ENCODE measurements at regions not wholly inside any gene's neighbourhood (a gene's known extent, or its start where the extent isn't known, plus 50 kb on each side); places are given as distances from the start of the nearest gene placed in this dataset.

DNA sequence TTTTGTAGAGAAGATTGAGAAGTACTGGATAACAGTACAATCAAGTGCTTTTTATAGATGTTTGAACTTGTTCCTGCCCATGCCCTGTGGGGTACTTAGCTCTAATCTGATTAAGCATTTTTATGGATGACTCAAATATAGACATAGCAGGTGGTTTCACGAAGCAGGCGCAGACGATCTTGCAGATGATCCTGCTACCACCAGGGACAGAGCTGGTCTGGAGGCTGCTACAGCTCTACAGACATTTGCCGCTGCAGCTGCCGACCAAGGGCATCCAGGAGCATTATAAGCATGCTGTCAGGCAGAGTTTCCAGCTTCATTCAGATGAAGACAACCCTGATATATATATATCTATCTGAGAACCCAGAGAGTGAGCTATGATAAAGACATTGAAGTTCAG is 650.4 kb downstream of the NXPH1 start:
- Histone ChIP-seq H3K9ac (no peak overlapping the region), H3K27me3 (ENCODE audit: control insufficient read depth, insufficient read depth, low read length) (no peaks in the 10 kb centered on the region), H2AFZ (no peak overlapping the region), H3K4me1 (no peaks in the 10 kb centered on the region), H3K4me3 (ENCODE audit: low read depth, low read length) (no peak overlapping the region), H3K4me2 (ENCODE audit: low read length) (no peak overlapping the region), H3K36me3 (ENCODE audit: control insufficient read depth, insufficient read depth, low read length) (no peaks in the 10 kb centered on the region), H3K9me3 (ENCODE audit: control insufficient read depth, low read length) (no peaks in the 10 kb centered on the region), H3K79me2 (no peaks in the 10 kb centered on the region), H3K27ac (no peak overlapping the region)
- TF ChIP-seq, protein P1, sequence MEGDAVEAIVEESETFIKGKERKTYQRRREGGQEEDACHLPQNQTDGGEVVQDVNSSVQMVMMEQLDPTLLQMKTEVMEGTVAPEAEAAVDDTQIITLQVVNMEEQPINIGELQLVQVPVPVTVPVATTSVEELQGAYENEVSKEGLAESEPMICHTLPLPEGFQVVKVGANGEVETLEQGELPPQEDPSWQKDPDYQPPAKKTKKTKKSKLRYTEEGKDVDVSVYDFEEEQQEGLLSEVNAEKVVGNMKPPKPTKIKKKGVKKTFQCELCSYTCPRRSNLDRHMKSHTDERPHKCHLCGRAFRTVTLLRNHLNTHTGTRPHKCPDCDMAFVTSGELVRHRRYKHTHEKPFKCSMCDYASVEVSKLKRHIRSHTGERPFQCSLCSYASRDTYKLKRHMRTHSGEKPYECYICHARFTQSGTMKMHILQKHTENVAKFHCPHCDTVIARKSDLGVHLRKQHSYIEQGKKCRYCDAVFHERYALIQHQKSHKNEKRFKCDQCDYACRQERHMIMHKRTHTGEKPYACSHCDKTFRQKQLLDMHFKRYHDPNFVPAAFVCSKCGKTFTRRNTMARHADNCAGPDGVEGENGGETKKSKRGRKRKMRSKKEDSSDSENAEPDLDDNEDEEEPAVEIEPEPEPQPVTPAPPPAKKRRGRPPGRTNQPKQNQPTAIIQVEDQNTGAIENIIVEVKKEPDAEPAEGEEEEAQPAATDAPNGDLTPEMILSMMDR (IDR thresholded peaks at IDR 0.05) = no peak

DNA sequence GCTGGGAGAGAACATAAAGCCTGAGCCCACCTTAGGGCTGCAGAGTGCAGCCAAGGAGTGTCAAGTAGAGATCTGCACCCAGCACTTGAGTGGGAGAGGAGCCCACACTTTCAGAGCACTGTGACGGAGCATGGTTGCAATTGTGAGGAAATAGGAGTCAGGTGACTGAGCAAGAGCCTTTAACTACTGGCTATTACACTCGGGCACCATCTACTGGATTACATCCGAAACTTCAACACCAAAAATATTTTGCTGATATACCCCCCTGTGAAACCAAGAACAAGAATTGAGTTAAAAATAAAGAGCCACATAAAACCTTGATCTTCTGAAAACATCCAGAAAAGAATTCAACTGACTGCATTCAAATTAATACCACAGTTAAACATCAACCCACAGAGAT is 657.9 kb downstream of the NXPH1 start:
- Histone ChIP-seq H3K4me3 (ENCODE audit: low read depth, low read length) (no peak overlapping the region), H3K27ac (no peak overlapping the region), H3K4me2 (ENCODE audit: low read length) (no peak overlapping the region), H3K27me3 (ENCODE audit: control insufficient read depth, insufficient read depth, low read length) (no peaks in the 10 kb centered on the region), H3K36me3 (ENCODE audit: control insufficient read depth, insufficient read depth, low read length) (no peaks in the 10 kb centered on the region), H3K9ac (no peak overlapping the region), H3K4me1 (no peaks in the 10 kb centered on the region), H3K79me2 (no peaks in the 10 kb centered on the region), H2AFZ (no peak overlapping the region), H3K9me3 (ENCODE audit: control insufficient read depth, low read length) (no peaks in the 10 kb centered on the region)
- TF ChIP-seq, protein P1 (IDR thresholded peaks at IDR 0.05) = no peak

DNA sequence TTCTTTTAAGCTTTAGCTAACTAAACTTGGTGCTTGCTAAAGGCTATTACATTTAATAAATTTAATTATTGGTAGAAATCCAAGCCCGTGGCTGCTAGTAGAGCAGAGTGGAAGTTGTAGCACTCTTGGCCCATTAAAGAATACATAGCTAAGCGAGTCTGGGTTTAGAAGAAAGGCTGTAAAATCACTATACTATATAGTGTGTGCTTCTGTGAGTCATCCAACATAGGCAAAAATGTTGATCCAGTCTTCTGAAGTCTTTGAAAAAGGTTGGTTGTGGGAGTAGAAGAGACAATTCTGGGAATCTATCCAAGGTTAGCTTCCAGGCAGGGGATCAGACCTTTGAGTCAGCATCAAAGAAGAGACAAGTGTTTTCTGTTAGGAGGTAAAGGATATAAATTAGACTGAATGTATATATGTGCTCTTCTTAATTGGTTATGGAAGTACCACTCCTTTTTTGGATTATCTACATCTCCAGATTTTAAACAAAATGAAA is 664.2 kb downstream of the NXPH1 start:
- no peaks in the 10 kb centered on the region for H3K4me1 ChIP-seq
- H3K4me3 ChIP-seq (ENCODE audit: low read depth, low read length) = no peak overlapping the region
- H3K27me3 ChIP-seq (ENCODE audit: control insufficient read depth, insufficient read depth, low read length) = no peaks in the 10 kb centered on the region
- H3K9ac ChIP-seq = no peak overlapping the region
- H3K4me2 ChIP-seq (ENCODE audit: low read length) = no peak overlapping the region
- TF ChIP-seq, protein P1 (IDR thresholded peaks at IDR 0.05) = no peak
- H3K79me2 ChIP-seq = no peaks in the 10 kb centered on the region
- H2AFZ ChIP-seq = no peak overlapping the region
- H3K36me3 ChIP-seq (ENCODE audit: control insufficient read depth, insufficient read depth, low read length) = no peaks in the 10 kb centered on the region
- H3K27ac ChIP-seq = no peak overlapping the region
- no peaks in the 10 kb centered on the region for H3K9me3 ChIP-seq (ENCODE audit: control insufficient read depth, low read length)

DNA sequence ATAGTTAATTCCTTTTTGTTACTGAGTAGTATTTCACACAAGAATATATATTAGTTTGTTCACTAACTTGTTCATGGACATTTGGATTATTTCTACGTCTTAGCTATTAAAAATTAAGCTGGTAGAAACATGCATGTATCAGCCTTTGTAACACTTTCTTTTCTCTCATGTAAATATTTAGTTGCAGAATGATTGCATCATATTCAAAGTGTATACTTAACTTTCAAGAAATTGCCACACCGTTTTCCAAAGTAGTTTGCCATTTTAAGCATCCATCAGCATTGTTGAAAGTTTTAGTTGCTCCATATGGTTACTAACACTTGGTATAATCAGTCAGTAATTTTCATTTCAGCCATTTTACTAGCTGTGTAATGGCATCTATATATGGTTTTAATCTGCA is 666.9 kb downstream of the NXPH1 start:
- Histone ChIP-seq H3K4me1 (no peaks in the 10 kb centered on the region), H3K4me3 (ENCODE audit: low read depth, low read length) (no peak overlapping the region), H3K27me3 (ENCODE audit: control insufficient read depth, insufficient read depth, low read length) (no peaks in the 10 kb centered on the region), H3K27ac (no peak overlapping the region), H3K4me2 (ENCODE audit: low read length) (no peak overlapping the region), H3K9me3 (ENCODE audit: control insufficient read depth, low read length) (no peaks in the 10 kb centered on the region), H3K79me2 (no peaks in the 10 kb centered on the region), H2AFZ (no peak overlapping the region), H3K9ac (no peak overlapping the region), H3K36me3 (ENCODE audit: control insufficient read depth, insufficient read depth, low read length) (no peaks in the 10 kb centered on the region)
- TF ChIP-seq, protein P1 (IDR thresholded peaks at IDR 0.05) = no peak

DNA sequence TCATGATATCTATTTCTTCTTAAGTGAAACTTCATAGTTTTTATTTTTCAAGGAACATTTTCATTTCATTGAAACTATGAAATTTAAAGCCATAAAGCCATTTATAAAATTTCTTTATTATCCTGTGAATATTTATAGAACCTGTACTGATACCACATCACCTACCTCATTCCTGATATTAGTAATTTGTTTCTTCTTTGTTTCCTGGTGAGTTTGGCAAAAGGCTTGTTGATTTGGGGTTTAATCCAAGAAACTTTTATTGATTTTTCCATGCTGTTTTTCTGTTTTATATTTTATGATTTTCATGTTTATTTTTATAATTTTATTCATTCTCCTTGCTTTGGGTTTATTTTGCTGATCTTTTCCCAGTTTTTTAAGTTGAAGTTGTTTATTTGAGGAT is 669.4 kb downstream of the NXPH1 start:
- Histone ChIP-seq H3K27ac (no peak overlapping the region), H2AFZ (no peak overlapping the region), H3K9me3 (ENCODE audit: control insufficient read depth, low read length) (no peaks in the 10 kb centered on the region), H3K36me3 (ENCODE audit: control insufficient read depth, insufficient read depth, low read length) (no peaks in the 10 kb centered on the region), H3K4me3 (ENCODE audit: low read depth, low read length) (no peak overlapping the region), H3K9ac (no peak overlapping the region), H3K27me3 (ENCODE audit: control insufficient read depth, insufficient read depth, low read length) (no peaks in the 10 kb centered on the region), H3K4me1 (no peaks in the 10 kb centered on the region), H3K79me2 (no peaks in the 10 kb centered on the region), H3K4me2 (ENCODE audit: low read length) (no peak overlapping the region)
- TF ChIP-seq, protein P1 (IDR thresholded peaks at IDR 0.05) = no peak

Measured in parathyroid adenoma (tissue), 2 donors.